ENCODE measurements at regions not wholly inside any gene's neighbourhood (a gene's known extent, or its start where the extent isn't known, plus 50 kb on each side); places are given as distances from the start of the nearest gene placed in this dataset.

GRCh38 chr4:141840299-141840986 lies 204.1 kb downstream of the IL15 start:
- Histone ChIP-seq H3T11ph (ENCODE audit: low read length) (no peak overlapping the region), H3K27ac (ENCODE audit: insufficient read length, low read depth, low read length) (no peak overlapping the region), H3K4me1 (ENCODE audit: insufficient read depth, low read length) (no peaks in the 10 kb centered on the region), H4K20me1 (ENCODE audit: control insufficient read depth, insufficient read depth, insufficient read length) (no peaks in the 10 kb centered on the region), H3K4me2 (ENCODE audit: insufficient read depth, insufficient read length, low read length) (no peak overlapping the region), H2AFZ (ENCODE audit: low read length) (no peak overlapping the region), H2BK15ac (ENCODE audit: low read depth, low read length) (no peak overlapping the region), H3K79me2 (ENCODE audit: insufficient read depth, low read length) (no peaks in the 10 kb centered on the region), H2BK20ac (ENCODE audit: low read depth, low read length, poor library complexity, severe bottlenecking) (no peak overlapping the region), H3K23me2 (ENCODE audit: insufficient read length, low read depth, low read length, poor library complexity, severe bottlenecking) (no peaks in the 10 kb centered on the region), H3K4ac (ENCODE audit: low read depth, low read length) (no peak overlapping the region), H4K91ac (ENCODE audit: insufficient read length, low read depth, low read length) (no peak overlapping the region), H3K18ac (ENCODE audit: insufficient read length, low read depth, low read length) (no peak overlapping the region), H2BK120ac (ENCODE audit: low read depth, low read length, poor library complexity, severe bottlenecking) (no peak overlapping the region), H3K79me1 (ENCODE audit: insufficient read depth, low read depth, low read length, poor library complexity, severe bottlenecking) (no peaks in the 10 kb centered on the region), H3K56ac (ENCODE audit: insufficient read length, low read depth, low read length) (no peak overlapping the region), H4K8ac (replicated peaks; ENCODE audit: insufficient read length, low read depth, low read length) (no peak overlapping the region), H3K14ac (ENCODE audit: insufficient read depth, low read length) (no peak overlapping the region), H4K5ac (ENCODE audit: insufficient read length, low read depth, low read length) (no peak overlapping the region), H3K27me3 (ENCODE audit: insufficient read depth, low read length) (no peaks in the 10 kb centered on the region), H3K9ac (ENCODE audit: extremely low read depth, insufficient read length, low read length) (no peak overlapping the region), H2BK12ac (ENCODE audit: insufficient read length, low read depth, low read length) (no peak overlapping the region), H2BK5ac (ENCODE audit: insufficient read length, low read length) (no peak overlapping the region), H2AK5ac (ENCODE audit: insufficient read length, low read length) (no peak overlapping the region), H3K9me3 (ENCODE audit: control insufficient read depth, low read depth, low read length) (no peaks in the 10 kb centered on the region), H3K23ac (ENCODE audit: insufficient read length, low read depth, low read length) (no peak overlapping the region)
- DNase-seq: no peak
- no peak for TF ChIP-seq CTCF (conservative IDR thresholded peaks at IDR 0.05)
- Mint-ChIP-seq H3K4me3 (no peak overlapping the region), H3K27ac (no peak overlapping the region), H3K4me1 (no peaks in the 10 kb centered on the region), H3K36me3 (ENCODE audit: insufficient read depth in 1 of 3, low read depth in 3 of 3) (no peaks in the 10 kb centered on the region), H3K9me3 (peaks cover 0 to 3% of the 10 kb centered on the region in 2 experiments; a peak in 1 of 5 replicates), H3K27me3 (ENCODE audit: low read depth) (no peaks in the 10 kb centered on the region; the same call in 1 of the 2 replicates)
- WGBS (ENCODE audit: extremely low coverage, insufficient read length, low lambda C conversion rate): no CpG with 5 or more reads among the region's 9 CpGs

Measured in H9 (cell line).